NCI-H1436 (cell line): ENCODE measurements at regions not wholly inside any gene's neighbourhood (a gene's known extent, or its start where the extent isn't known, plus 50 kb on each side); places are given as distances from the start of the nearest gene placed in this dataset.

Experiments
- DNase-seq: peaks from one replicate; lab custom pipeline; 2025; lab: John Stamatoyannopoulos, UW

- no peak for DNase-seq
These were observed 71.6 kb upstream of the ASTN2 start for GRCh38 chr9:117486426-117486825.

- no peak for DNase-seq
These were observed 70.3 kb upstream of the ASTN2 start for GRCh38 chr9:117485176-117485575.

GRCh38 chr9:117480729-117481128 is 65.9 kb upstream of the ASTN2 start:
- no peak for DNase-seq

- DNase-seq, result no peak
These were observed 65.4 kb upstream of the ASTN2 start for GRCh38 chr9:117480253-117480652.

GRCh38 chr9:117473293-117473692 is 58.4 kb upstream of the ASTN2 start:
- DNase-seq, result no peak

GRCh38 chr9:117470902-117471301 is 56.0 kb upstream of the ASTN2 start:
- no peak for DNase-seq

- DNase-seq, result no peak
These were observed 55.6 kb upstream of the ASTN2 start for GRCh38 chr9:117470455-117470854.

GRCh38 chr9:117466111-117466510 is 51.3 kb upstream of the ASTN2 start:
- DNase-seq, result no peak

- DNase-seq, result no peak
These were observed 50.8 kb upstream of the ASTN2 start for GRCh38 chr9:117465706-117466105.

GRCh38 chr9:117464941-117465616 is 50.2 kb upstream of the ASTN2 start:
- no peak for DNase-seq
